ENCODE measurements at regions not wholly inside any gene's neighbourhood (a gene's known extent, or its start where the extent isn't known, plus 50 kb on each side); places are given as distances from the start of the nearest gene placed in this dataset.

- Mint-ChIP-seq H3K36me3 (ENCODE audit: insufficient read depth) (no peaks in the 10 kb centered on the region), H3K4me1 (ENCODE audit: low read depth) (no peaks in the 10 kb centered on the region), H3K27ac (no peak overlapping the region), H3K9me3 (ENCODE audit: low read depth) (no peaks in the 10 kb centered on the region), H3K27me3 (peaks cover 26% of the 10 kb centered on the region), H3K4me3 (ENCODE audit: low read depth) (no peak overlapping the region)
- no peak for TF ChIP-seq CTCF (IDR thresholded peaks at IDR 0.05; ENCODE audit: unreplicated experiment)
- DNase-seq (ENCODE audit: low spot score, unreplicated experiment) = no peak
Measured at GRCh38 chr10:47053081-47053798, 142.0 kb downstream of the PTPN20 start.

- no peak for DNase-seq (ENCODE audit: low spot score, unreplicated experiment)
- Mint-ChIP-seq H3K4me1 (ENCODE audit: low read depth) (no peaks in the 10 kb centered on the region), H3K27ac (no peak overlapping the region), H3K4me3 (ENCODE audit: low read depth) (no peak overlapping the region), H3K9me3 (ENCODE audit: low read depth) (no peaks in the 10 kb centered on the region), H3K36me3 (ENCODE audit: insufficient read depth) (no peaks in the 10 kb centered on the region), H3K27me3 (peaks cover 38% of the 10 kb centered on the region)
- no peak for TF ChIP-seq CTCF (IDR thresholded peaks at IDR 0.05; ENCODE audit: unreplicated experiment)
Measured at GRCh38 chr10:47054974-47055373, 143.7 kb downstream of the PTPN20 start.

GRCh38 chr10:47055386-47056246, 144.4 kb downstream of the PTPN20 start:
- Mint-ChIP-seq H3K36me3 (ENCODE audit: insufficient read depth) (no peaks in the 10 kb centered on the region), H3K4me1 (ENCODE audit: low read depth) (no peaks in the 10 kb centered on the region), H3K4me3 (ENCODE audit: low read depth) (no peak overlapping the region), H3K27ac (no peak overlapping the region), H3K9me3 (ENCODE audit: low read depth) (no peaks in the 10 kb centered on the region), H3K27me3 (peaks cover 40% of the 10 kb centered on the region)
- no peak for TF ChIP-seq CTCF (IDR thresholded peaks at IDR 0.05; ENCODE audit: unreplicated experiment)
- no peak for DNase-seq (ENCODE audit: low spot score, unreplicated experiment)

DNA sequence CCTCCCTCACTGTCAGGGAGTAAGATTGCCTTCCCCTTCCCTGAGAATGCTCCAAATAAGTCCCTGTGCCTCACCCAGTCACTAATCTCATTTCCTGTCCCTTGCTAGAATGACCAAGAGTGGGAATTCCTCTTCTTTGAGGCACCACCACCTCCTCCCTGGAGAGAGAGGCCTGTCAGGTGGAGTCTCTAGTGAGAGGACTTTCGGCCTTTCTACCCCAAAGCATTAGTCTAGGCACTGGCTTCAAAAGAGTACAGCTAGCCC, 145.0 kb downstream of the PTPN20 start:
- H3K27me3 Mint-ChIP-seq = peaks cover 42% of the 10 kb centered on the region
- no peaks in the 10 kb centered on the region for H3K9me3 Mint-ChIP-seq (ENCODE audit: low read depth)
- H3K4me1 Mint-ChIP-seq (ENCODE audit: low read depth) = no peaks in the 10 kb centered on the region
- no peak overlapping the region for H3K4me3 Mint-ChIP-seq (ENCODE audit: low read depth)
- no peak for DNase-seq (ENCODE audit: low spot score, unreplicated experiment)
- no peak for TF ChIP-seq CTCF (IDR thresholded peaks at IDR 0.05; ENCODE audit: unreplicated experiment)
- H3K36me3 Mint-ChIP-seq (ENCODE audit: insufficient read depth) = no peaks in the 10 kb centered on the region
- H3K27ac Mint-ChIP-seq = no peak overlapping the region

GRCh38 chr10:47057471-47057870, 146.2 kb downstream of the PTPN20 start:
- Mint-ChIP-seq H3K9me3 (ENCODE audit: low read depth) (no peaks in the 10 kb centered on the region), H3K36me3 (ENCODE audit: insufficient read depth) (no peaks in the 10 kb centered on the region), H3K27ac (no peak overlapping the region), H3K27me3 (peaks cover 46% of the 10 kb centered on the region), H3K4me1 (ENCODE audit: low read depth) (no peaks in the 10 kb centered on the region), H3K4me3 (ENCODE audit: low read depth) (no peak overlapping the region)
- TF ChIP-seq CTCF (IDR thresholded peaks at IDR 0.05; ENCODE audit: unreplicated experiment) = no peak
- no peak for DNase-seq (ENCODE audit: low spot score, unreplicated experiment)

Data from progenitor cell of endocrine pancreas (in vitro differentiated cells).